Uterus (tissue), 2 donors: ENCODE measurements at regions not wholly inside any gene's neighbourhood (a gene's known extent, or its start where the extent isn't known, plus 50 kb on each side); places are given as distances from the start of the nearest gene placed in this dataset.

Source experiments
- POLR2A ChIP-seq, 2 donors: fragments of 450-650 bp; IDR thresholded peaks; one replicate each; pipeline ENCODE4 v1.6.1; 2016; ENCODE audit warnings: antibody characterized with exemption in 2 of 2, mild to moderate bottlenecking in 1 of 2, moderate library complexity in 1 of 2
- TF ChIP-seq, protein P1 (sequence below), 4 experiments: fragments of 200-600 bp in 2 of 4; fragments of 450-650 bp in 2 of 4; sonication (generic) in 2 of 4; IDR thresholded peaks; one replicate each; pipeline ENCODE4 v1.5.1; 2016 to 2019; ENCODE audit warnings: antibody characterized with exemption in 4 of 4, mild to moderate bottlenecking in 2 of 4, moderate library complexity in 1 of 4

DNA sequence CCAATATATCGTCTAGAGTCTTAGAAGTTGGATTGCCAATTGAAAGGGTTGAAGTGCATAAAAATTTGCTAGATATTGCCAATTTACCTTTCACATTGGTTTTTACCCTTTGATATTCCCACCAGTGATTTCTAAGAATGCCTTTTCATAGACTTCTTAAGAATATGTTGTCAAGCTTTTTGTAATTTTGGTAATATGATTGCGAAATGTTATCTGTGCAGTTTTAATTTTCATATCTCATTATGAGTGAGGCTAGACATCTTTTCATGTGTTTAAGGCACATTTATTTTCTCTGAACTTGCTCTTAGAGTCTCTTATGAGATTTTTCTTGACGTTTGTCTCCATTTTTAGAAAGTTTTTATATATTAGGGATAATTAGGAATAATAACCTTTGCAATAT is 567.2 kb downstream of the CCSER2 start:
- TF ChIP-seq, protein P1, sequence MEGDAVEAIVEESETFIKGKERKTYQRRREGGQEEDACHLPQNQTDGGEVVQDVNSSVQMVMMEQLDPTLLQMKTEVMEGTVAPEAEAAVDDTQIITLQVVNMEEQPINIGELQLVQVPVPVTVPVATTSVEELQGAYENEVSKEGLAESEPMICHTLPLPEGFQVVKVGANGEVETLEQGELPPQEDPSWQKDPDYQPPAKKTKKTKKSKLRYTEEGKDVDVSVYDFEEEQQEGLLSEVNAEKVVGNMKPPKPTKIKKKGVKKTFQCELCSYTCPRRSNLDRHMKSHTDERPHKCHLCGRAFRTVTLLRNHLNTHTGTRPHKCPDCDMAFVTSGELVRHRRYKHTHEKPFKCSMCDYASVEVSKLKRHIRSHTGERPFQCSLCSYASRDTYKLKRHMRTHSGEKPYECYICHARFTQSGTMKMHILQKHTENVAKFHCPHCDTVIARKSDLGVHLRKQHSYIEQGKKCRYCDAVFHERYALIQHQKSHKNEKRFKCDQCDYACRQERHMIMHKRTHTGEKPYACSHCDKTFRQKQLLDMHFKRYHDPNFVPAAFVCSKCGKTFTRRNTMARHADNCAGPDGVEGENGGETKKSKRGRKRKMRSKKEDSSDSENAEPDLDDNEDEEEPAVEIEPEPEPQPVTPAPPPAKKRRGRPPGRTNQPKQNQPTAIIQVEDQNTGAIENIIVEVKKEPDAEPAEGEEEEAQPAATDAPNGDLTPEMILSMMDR (IDR thresholded peaks at IDR 0.05), result no peak
- no peak for TF ChIP-seq POLR2A (IDR thresholded peaks at IDR 0.05)
